Bronchial epithelial cell (primary cell): ENCODE measurements at regions not wholly inside any gene's neighbourhood (a gene's known extent, or its start where the extent isn't known, plus 50 kb on each side); places are given as distances from the start of the nearest gene placed in this dataset.

Experiments used
- DNase-seq: peaks from one replicate; pipeline ENCODE4 v3.0.0-alpha.2; 2010; ENCODE audit warnings: low read depth
- FAIRE-seq: peaks from 2 replicates; lab custom pipeline; 2011; peaks lifted over from hg19 to GRCh38; lab: Jason Lieb, UNC
- H3K27me3 ChIP-seq: 2 replicates; pipeline ENCODE4 v1.5.1; 2011; ENCODE audit warnings: low read length; ENCODE audit not compliant: control insufficient read depth, insufficient read depth
- H3K36me3 ChIP-seq: 2 replicates; pipeline ENCODE4 v1.5.1; 2011; ENCODE audit warnings: low read length; ENCODE audit not compliant: control insufficient read depth, insufficient read depth
- H3K4me3 ChIP-seq: 2 replicates; pipeline ENCODE4 v1.5.1; 2011; ENCODE audit warnings: mild to moderate bottlenecking, low read depth, low read length, control low read depth
- TF ChIP-seq, protein P1 (sequence below): IDR thresholded peaks from 2 replicates; pipeline ENCODE4 v1.5.1; 2011; ENCODE audit warnings: mild to moderate bottlenecking, moderate library complexity, low read length, control low read depth, inconsistent platforms; ENCODE audit not compliant: insufficient read depth, severe bottlenecking

DNA sequence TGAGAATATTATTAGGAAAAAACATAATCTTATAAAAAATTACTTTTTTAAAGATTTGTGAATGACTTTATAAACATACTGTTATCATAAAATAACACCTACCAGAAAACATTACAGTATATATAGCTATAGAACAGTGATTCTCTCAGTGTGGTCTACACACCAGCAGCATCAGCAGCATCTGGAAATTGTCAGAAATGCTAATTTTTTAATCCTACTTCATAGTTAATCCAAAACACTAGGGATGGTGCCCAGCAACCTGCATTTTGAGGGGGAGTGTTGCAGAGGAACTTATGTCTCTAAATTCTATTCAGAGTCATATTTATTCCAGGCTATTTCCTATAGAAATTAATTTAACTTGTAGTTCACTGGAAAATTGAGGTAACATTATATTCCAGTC lies 1107.8 kb downstream of the IGSF11 start:
- no peaks in the 10 kb centered on the region for H3K27me3 ChIP-seq
- TF ChIP-seq, protein P1, sequence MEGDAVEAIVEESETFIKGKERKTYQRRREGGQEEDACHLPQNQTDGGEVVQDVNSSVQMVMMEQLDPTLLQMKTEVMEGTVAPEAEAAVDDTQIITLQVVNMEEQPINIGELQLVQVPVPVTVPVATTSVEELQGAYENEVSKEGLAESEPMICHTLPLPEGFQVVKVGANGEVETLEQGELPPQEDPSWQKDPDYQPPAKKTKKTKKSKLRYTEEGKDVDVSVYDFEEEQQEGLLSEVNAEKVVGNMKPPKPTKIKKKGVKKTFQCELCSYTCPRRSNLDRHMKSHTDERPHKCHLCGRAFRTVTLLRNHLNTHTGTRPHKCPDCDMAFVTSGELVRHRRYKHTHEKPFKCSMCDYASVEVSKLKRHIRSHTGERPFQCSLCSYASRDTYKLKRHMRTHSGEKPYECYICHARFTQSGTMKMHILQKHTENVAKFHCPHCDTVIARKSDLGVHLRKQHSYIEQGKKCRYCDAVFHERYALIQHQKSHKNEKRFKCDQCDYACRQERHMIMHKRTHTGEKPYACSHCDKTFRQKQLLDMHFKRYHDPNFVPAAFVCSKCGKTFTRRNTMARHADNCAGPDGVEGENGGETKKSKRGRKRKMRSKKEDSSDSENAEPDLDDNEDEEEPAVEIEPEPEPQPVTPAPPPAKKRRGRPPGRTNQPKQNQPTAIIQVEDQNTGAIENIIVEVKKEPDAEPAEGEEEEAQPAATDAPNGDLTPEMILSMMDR, result no peak
- no peak overlapping the region for H3K4me3 ChIP-seq
- DNase-seq (no peak), FAIRE-seq (no peak)
- no peaks in the 10 kb centered on the region for H3K36me3 ChIP-seq

DNA sequence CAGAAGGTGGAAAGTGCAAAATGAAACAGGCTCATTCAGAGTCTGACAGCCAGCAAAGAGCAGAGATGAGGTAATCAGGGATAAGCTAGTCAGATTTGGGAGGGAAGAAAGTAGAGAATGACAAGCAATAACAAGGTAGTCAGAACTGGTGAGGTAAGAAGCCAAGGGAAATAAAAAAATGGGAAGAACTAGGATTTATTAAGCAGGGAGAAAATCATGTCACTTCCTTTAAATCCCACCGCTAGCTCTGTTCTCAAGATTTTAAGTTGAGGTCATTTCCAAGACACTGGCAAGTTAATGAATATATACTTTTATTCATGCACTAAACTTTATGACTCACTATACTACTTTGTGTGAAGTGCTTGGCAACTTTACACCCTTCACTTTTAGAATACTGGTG lies 1106.8 kb downstream of the IGSF11 start:
- TF ChIP-seq, protein P1, result no peak
- Histone ChIP-seq H3K4me3 (no peak overlapping the region), H3K36me3 (no peaks in the 10 kb centered on the region), H3K27me3 (no peaks in the 10 kb centered on the region)
- DNase-seq (no peak), FAIRE-seq (no peak)

DNA sequence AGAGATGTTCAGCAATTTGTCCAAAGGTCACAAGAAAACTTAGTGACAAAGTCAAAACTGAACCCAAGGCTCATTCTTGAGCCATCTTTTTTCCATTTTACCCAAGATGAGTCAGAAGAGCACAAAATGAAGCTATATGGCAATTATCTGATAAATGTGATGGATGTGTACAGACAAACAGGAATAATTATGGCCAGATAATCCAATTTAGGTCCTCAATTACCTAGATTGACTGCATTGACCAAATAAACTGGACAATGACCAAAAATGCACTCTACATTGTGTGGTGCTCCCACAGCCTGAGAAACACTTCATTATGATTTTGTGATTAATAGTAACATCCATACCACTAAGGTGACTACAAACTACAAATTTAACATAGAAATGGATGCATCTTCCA lies 1105.8 kb downstream of the IGSF11 start:
- Histone ChIP-seq H3K4me3 (no peak overlapping the region), H3K27me3 (no peaks in the 10 kb centered on the region), H3K36me3 (no peaks in the 10 kb centered on the region)
- no peak for FAIRE-seq
- no peak for DNase-seq
- TF ChIP-seq, protein P1, result no peak

DNA sequence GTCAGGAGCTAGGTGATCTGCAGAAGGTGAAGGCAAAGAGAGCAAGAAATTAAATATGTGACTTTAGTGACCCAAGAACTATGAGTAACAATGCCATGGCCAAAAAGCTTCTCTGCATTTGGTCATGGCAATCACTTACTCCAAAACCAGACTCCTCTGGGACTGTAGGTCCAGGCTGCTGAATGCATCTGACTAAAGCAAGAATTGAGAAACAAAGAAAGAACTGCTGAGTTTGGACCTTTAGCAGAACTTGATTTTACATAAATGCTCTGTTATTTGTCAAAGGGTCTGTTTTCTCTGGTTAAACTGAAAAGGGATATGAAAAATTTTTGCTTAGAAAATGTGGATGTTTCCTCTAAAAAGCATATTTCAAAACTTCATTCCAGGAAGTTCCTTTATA lies 1102.2 kb downstream of the IGSF11 start:
- no peak overlapping the region for H3K4me3 ChIP-seq
- H3K27me3 ChIP-seq, result no peaks in the 10 kb centered on the region
- TF ChIP-seq, protein P1, result no peak
- no peak for DNase-seq
- no peaks in the 10 kb centered on the region for H3K36me3 ChIP-seq
- FAIRE-seq, result no peak

DNA sequence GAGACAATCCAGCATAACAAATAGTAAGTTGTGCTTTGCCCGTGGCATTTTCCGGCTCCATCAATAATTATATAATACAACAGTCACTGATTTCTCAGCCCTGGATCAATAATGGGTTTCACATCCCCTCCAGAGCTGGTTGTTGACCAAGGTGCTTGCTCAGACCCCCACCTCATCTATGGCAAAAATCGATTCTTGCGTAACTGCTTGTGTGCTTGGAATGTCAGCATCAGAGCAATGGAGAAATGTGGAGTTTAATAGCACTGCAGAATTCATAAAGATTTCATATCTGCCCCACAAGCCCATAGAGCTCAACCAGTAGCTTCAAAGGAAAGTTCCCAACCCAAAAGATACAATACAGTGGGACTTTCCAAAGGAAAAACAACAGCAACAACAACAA lies 1098.5 kb downstream of the IGSF11 start:
- no peak for DNase-seq
- Histone ChIP-seq H3K27me3 (no peaks in the 10 kb centered on the region), H3K36me3 (no peaks in the 10 kb centered on the region), H3K4me3 (no peak overlapping the region)
- TF ChIP-seq, protein P1, result no peak
- FAIRE-seq, result no peak

DNA sequence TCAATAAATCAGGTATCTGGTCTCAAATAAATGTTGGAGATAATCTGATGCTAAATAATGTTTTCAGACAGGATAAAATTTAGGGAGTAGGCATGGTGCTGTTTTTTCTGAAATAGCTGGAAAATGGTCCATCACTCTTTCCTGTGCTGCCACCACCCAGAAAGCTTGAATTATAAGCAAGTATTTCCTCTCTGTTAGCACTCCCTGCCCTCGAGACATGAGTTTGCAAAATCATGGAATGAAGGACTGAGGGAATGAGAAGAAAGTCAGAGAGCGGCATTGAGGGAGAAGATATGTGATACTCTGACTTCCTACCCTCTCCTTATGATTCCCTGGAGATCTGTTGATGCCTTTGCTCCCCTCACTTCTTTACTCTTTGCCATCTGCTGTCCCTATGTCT lies 1095.7 kb downstream of the IGSF11 start:
- DNase-seq, result no peak
- TF ChIP-seq, protein P1, result no peak
- Histone ChIP-seq H3K4me3 (no peak overlapping the region), H3K27me3 (no peaks in the 10 kb centered on the region), H3K36me3 (no peaks in the 10 kb centered on the region)
- FAIRE-seq, result no peak
